Calu3 (cell line): ENCODE measurements at regions not wholly inside any gene's neighbourhood (a gene's known extent, or its start where the extent isn't known, plus 50 kb on each side); places are given as distances from the start of the nearest gene placed in this dataset.

Experiments used
- BruUV-seq: library from RNA; stranded (reverse); fragments of 400-500 nt; replicated peaks from 2 replicates; lab custom pipeline; 2021; lab: Mats Ljungman, UMichigan
- CTCF ChIA-PET: fragments of 300-600 bp; sonication (Branson Sonifier 250); formaldehyde crosslinking; loops from one replicate; lab custom pipeline; 2022; ENCODE audit warnings: antibody characterized with exemption; lab: Charles Lee
- DNase-seq: peaks from one replicate; pipeline ENCODE4 v3.0.0; 2022
- H3K27ac Mint-ChIP-seq: one replicate; pipeline ENCODE4 v1.8.0; 2022; ENCODE audit warnings: mixed read lengths; ENCODE audit not compliant: unreplicated experiment
- H3K27me3 Mint-ChIP-seq: one replicate; pipeline ENCODE4 v1.8.0; 2022; ENCODE audit warnings: mixed read lengths; ENCODE audit not compliant: unreplicated experiment
- H3K36me3 Mint-ChIP-seq: one replicate; pipeline ENCODE4 v1.8.0; 2022; ENCODE audit warnings: mild to moderate bottlenecking, moderate library complexity, mixed read lengths; ENCODE audit not compliant: insufficient read depth, unreplicated experiment
- H3K4me1 Mint-ChIP-seq: one replicate; pipeline ENCODE4 v1.8.0; 2022; ENCODE audit warnings: mild to moderate bottlenecking, low read depth, mixed read lengths; ENCODE audit not compliant: unreplicated experiment
- H3K4me3 Mint-ChIP-seq: one replicate; pipeline ENCODE4 v1.8.0; 2022; ENCODE audit warnings: mild to moderate bottlenecking, low read depth, moderate library complexity, mixed read lengths; ENCODE audit not compliant: unreplicated experiment
- H3K9me3 Mint-ChIP-seq: one replicate; pipeline ENCODE4 v1.8.0; 2022; ENCODE audit warnings: low read depth, mixed read lengths; ENCODE audit not compliant: unreplicated experiment
- intact Hi-C: fragments of 100-400 bp; cut with micrococcal nuclease; formaldehyde crosslinking; loops from one replicate; pipeline ENCODE4 v1.10.0; 2022; ENCODE audit not compliant: unreplicated experiment
- TF ChIP-seq, protein P1 (sequence below): fragments of 200-600 bp; IDR thresholded peaks from one replicate; pipeline ENCODE4 v1.8.0; 2022; ENCODE audit warnings: antibody characterized with exemption; ENCODE audit not compliant: unreplicated experiment

DNA sequence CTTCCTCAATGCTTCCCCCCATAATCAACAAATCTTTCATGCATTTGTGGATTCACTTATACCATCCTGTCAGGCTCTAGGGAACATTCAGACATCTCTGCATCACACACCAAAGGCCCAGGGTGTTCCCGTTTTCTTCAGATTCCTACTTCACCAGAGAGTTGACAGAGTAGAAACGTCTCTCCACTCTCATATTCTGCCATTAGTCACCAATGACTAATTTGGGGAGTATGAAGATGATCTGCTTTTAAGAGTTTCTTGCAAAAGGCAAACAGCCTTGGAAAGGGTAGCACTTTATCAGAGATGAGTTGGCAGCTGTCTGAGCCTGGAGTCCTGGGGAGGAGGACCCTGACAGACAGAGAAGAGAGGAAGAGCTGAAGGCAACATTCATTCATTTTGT, 55.8 kb upstream of the DGKG start:
- no TSS peak for BruUV-seq
- CTCF ChIA-PET, result no interaction called here
- TF ChIP-seq, protein P1, sequence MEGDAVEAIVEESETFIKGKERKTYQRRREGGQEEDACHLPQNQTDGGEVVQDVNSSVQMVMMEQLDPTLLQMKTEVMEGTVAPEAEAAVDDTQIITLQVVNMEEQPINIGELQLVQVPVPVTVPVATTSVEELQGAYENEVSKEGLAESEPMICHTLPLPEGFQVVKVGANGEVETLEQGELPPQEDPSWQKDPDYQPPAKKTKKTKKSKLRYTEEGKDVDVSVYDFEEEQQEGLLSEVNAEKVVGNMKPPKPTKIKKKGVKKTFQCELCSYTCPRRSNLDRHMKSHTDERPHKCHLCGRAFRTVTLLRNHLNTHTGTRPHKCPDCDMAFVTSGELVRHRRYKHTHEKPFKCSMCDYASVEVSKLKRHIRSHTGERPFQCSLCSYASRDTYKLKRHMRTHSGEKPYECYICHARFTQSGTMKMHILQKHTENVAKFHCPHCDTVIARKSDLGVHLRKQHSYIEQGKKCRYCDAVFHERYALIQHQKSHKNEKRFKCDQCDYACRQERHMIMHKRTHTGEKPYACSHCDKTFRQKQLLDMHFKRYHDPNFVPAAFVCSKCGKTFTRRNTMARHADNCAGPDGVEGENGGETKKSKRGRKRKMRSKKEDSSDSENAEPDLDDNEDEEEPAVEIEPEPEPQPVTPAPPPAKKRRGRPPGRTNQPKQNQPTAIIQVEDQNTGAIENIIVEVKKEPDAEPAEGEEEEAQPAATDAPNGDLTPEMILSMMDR, result no peak
- peaks cover 30% of the 10 kb centered on the region for H3K4me1 Mint-ChIP-seq
- DNase-seq, result no peak
- no peak overlapping the region for H3K4me3 Mint-ChIP-seq
- intact Hi-C loops, result loop anchor here (10.0 kb wide), 2 partner anchors 57 to 407 kb away; no protein-coding TSS in a partner anchor
- no peaks in the 10 kb centered on the region for H3K9me3 Mint-ChIP-seq
- no peak overlapping the region for H3K27ac Mint-ChIP-seq
- no peaks in the 10 kb centered on the region for H3K36me3 Mint-ChIP-seq
- H3K27me3 Mint-ChIP-seq, result peaks cover 76% of the 10 kb centered on the region

DNA sequence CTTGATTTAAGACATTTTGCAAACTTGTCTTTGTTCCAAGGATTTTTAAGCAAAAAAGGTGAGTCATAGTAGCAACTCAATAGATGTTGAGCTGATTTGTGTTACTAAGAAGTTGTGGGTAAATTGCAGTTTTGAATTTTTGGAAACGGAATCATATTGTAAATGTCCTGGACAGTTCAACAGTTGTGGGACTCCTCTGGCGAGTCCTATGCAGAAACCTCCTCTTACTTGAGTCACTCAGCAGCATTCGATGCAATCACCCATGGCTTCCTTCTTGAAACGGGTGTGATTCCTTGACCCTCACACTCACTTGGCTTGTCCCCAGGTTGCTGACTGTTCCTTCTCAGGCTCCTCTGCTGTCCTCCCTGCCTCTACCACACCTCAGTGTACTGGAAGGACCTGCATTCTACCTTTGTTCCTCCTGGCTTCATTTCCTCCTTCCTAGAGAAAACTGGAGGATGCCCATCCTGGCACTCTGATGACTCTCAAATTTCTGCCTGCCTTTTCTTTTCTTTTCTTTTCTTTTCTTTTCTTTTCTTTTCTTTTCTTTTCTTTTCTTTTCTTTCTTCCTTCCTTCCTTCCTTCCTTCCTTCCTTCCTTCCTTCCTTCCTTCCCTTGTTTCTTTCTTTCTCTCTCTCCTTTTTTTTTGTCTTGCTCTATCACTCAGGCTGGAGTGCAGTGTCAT, 52.8 kb upstream of the DGKG start:
- TF ChIP-seq, protein P1, result no peak
- H3K4me3 Mint-ChIP-seq, result peak overlapping the region; percentile 57
- no TSS peak for BruUV-seq

DNA sequence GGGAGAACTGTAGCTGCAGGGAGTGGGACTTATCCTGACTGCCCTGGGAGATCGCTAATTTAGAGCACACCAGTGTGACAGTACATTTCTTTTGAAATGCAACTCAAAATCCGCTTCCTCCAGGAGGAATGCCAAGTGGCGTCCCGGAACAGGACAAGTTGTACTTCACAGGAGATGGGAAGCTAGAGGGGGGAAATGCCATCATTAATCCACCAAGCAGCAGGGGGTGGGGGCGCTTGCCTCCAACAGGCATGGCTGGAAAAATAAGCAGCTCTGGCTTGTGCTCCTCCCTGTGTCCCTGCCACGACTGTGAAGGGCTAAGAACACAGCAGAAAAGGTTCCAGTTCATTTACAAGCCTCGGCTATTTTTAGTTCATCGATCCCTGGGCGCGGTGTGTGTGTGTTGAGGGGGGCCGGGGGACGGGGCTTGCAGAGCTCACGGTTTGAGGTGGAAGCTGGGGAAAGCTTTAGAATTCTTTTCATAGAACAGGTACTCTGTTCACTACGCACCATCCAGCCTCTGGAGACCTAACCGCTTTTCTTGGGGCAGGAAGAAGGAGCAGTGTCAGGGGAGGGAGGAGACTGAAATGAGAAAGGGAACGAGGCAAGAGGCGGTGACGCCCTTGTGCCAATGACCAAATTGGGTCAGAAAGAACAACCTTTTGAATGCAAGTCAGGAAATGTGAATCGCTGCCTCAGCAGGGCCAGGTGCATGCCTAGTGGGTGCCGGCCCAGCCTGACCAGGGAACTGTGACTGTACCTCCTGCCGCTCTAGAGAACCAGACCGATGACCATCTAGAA, 51.8 kb upstream of the DGKG start:
- TF ChIP-seq, protein P1, result no peak
- CTCF ChIA-PET, result interaction anchor here (0.6 to 1.4 kb wide), 7 partner anchors 12 to 1134 kb away, joined by 3 to 6 read pairs (median 4); no protein-coding TSS in a partner anchor
- Mint-ChIP-seq H3K36me3 (no peaks in the 10 kb centered on the region), H3K4me3 (peak overlapping the region; percentile 57), H3K9me3 (no peaks in the 10 kb centered on the region), H3K4me1 (peaks cover 30% of the 10 kb centered on the region), H3K27ac (no peak overlapping the region), H3K27me3 (peaks cover 85% of the 10 kb centered on the region)
- DNase-seq, result peak; percentile 59
- no TSS peak for BruUV-seq
- intact Hi-C loops, result loop anchor here (10.0 kb wide), 2 partner anchors 61 to 411 kb away; no protein-coding TSS in a partner anchor

More for the DNA sequence above, 52.8 kb upstream of the DGKG start:
- peaks cover 76% of the 10 kb centered on the region for H3K27me3 Mint-ChIP-seq
- peak; percentile 48 for DNase-seq
- H3K9me3 Mint-ChIP-seq, result no peaks in the 10 kb centered on the region
- no peaks in the 10 kb centered on the region for H3K36me3 Mint-ChIP-seq
- intact Hi-C loops, result loop anchor here (10.0 kb wide), 2 partner anchors 60 to 410 kb away; no protein-coding TSS in a partner anchor
- CTCF ChIA-PET, result interaction anchor here (1.6 kb wide), 1 partner anchor 9 kb away, joined by 3 read pairs; no protein-coding TSS in a partner anchor
- no peak overlapping the region for H3K27ac Mint-ChIP-seq
- peaks cover 30% of the 10 kb centered on the region for H3K4me1 Mint-ChIP-seq

DNA sequence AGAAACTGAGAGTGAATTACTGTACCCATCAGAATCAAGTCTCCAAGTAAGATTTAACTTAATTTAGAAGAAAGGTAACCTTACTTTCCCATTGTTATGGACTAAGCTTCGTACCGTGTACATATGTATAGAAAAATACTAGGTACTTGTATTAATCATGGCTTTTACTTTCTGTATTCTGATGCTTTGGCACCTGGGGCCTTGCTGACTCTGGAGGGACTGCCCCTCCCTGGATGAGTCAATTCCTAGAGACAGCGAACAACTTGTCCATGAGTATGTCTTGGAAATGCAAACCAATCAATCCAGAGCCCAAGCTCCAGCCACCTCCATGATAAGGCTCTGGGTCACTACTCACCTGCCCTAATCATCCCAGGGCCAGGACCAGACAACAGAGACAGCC, 50.0 kb upstream of the DGKG start:
- CTCF ChIA-PET, result no interaction called here
- H3K9me3 Mint-ChIP-seq, result no peaks in the 10 kb centered on the region
- H3K36me3 Mint-ChIP-seq, result no peaks in the 10 kb centered on the region
- peaks cover 78% of the 10 kb centered on the region for H3K27me3 Mint-ChIP-seq
- intact Hi-C loops, result loop anchor here (10.0 kb wide), 2 partner anchors 63 to 413 kb away; no protein-coding TSS in a partner anchor
- TF ChIP-seq, protein P1, result no peak
- DNase-seq, result no peak
- H3K4me3 Mint-ChIP-seq, result no peak overlapping the region
- no peak overlapping the region for H3K27ac Mint-ChIP-seq
- peaks cover 30% of the 10 kb centered on the region for H3K4me1 Mint-ChIP-seq
- no TSS peak for BruUV-seq
